ENCODE measurements at regions not wholly inside any gene's neighbourhood (a gene's known extent, or its start where the extent isn't known, plus 50 kb on each side); places are given as distances from the start of the nearest gene placed in this dataset.

GRCh38 chr6:16932920-16933319 is 168.9 kb upstream of the STMND1 start:
- TF ChIP-seq CTCF (IDR thresholded peaks at IDR 0.05) (no peak), POLR2A (IDR thresholded peaks at IDR 0.05) (no peak)
